ENCODE measurements at regions not wholly inside any gene's neighbourhood (a gene's known extent, or its start where the extent isn't known, plus 50 kb on each side); places are given as distances from the start of the nearest gene placed in this dataset.

DNA sequence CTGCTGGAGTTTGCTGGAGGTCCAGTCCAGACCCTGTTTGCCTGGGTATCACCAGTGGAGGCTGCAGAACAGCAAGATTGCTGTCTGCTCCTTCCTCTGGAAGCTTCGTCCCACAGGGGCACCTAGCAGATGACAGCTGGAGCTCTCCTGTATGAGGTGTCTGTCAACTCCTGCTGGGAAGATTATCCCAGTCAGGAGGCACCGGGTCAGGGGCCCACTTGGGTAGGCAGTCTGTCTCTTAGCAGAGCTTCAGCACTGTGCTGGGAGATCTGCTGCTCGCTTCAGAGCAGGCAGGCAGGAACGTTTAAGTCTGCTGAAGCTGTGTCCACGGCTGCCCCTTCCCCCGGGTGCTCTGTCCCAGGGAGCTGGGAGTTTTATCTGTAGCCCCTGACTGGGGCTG lies 96.8 kb upstream of the SLC35F1 start:
- TF ChIP-seq, protein P1, sequence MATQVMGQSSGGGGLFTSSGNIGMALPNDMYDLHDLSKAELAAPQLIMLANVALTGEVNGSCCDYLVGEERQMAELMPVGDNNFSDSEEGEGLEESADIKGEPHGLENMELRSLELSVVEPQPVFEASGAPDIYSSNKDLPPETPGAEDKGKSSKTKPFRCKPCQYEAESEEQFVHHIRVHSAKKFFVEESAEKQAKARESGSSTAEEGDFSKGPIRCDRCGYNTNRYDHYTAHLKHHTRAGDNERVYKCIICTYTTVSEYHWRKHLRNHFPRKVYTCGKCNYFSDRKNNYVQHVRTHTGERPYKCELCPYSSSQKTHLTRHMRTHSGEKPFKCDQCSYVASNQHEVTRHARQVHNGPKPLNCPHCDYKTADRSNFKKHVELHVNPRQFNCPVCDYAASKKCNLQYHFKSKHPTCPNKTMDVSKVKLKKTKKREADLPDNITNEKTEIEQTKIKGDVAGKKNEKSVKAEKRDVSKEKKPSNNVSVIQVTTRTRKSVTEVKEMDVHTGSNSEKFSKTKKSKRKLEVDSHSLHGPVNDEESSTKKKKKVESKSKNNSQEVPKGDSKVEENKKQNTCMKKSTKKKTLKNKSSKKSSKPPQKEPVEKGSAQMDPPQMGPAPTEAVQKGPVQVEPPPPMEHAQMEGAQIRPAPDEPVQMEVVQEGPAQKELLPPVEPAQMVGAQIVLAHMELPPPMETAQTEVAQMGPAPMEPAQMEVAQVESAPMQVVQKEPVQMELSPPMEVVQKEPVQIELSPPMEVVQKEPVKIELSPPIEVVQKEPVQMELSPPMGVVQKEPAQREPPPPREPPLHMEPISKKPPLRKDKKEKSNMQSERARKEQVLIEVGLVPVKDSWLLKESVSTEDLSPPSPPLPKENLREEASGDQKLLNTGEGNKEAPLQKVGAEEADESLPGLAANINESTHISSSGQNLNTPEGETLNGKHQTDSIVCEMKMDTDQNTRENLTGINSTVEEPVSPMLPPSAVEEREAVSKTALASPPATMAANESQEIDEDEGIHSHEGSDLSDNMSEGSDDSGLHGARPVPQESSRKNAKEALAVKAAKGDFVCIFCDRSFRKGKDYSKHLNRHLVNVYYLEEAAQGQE (IDR thresholded peaks at IDR 0.05; ENCODE audit: insufficient read depth in 1 of 2, low read depth in 2 of 2, low read length in 1 of 2), result no peak
- TF ChIP-seq POLR2AphosphoS5 (IDR thresholded peaks at IDR 0.05; ENCODE audit: low read depth, low read length) (no peak), CTCF (IDR thresholded peaks at IDR 0.05) (no peak)
